ENCODE measurements at regions not wholly inside any gene's neighbourhood (a gene's known extent, or its start where the extent isn't known, plus 50 kb on each side); places are given as distances from the start of the nearest gene placed in this dataset.

DNA sequence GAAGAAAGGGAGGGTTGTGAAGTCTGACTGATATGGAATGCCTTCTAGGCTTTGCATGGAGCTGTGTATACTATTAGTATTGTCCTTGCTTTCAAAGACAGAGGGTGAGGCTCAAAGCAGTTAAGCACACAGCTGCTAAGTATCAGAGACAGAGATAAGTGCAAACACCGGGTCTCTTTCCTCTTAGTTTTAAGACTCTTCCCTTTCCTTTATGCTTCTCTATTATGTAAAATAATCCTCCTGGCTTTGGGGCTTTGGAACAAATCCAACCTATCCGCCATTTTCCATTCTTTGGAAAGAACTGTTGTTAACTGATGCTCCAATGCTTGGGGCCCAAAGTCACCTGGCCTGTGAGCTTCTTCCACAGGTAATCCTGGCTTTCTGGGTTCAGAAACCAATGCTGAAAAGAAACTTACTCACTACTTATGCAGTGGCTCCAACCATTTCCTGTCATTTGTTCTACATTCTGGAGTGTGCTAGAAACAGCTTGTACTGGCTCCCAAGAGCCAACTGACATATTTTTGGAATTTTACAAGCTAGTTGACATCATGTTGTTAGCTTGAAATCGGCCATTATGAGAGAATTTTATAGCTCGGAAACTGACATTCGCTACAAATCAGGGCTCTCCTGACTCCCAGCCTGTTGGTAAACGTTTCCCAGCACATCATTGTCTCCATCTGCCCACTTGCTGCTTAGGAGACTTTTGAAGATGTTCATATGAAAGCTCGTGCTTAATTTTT, 67.5 kb downstream of the DNTTIP2 start:
- Histone ChIP-seq H3K27ac (peak overlapping the region; percentile 45 to 69), H3K27me3 (no peaks in the 10 kb centered on the region), H3K9me3 (no peaks in the 10 kb centered on the region), H3K4me1 (no peaks in the 10 kb centered on the region), H3K4me3 (no peak overlapping the region), H3K36me3 (no peaks in the 10 kb centered on the region)
- intact Hi-C loops (cut with DNase I; ENCODE audit: low total_unique reads), result loop anchor here (10.0 kb wide), 1 partner anchor 177 kb away; no protein-coding TSS in a partner anchor
- TF ChIP-seq, protein P1, sequence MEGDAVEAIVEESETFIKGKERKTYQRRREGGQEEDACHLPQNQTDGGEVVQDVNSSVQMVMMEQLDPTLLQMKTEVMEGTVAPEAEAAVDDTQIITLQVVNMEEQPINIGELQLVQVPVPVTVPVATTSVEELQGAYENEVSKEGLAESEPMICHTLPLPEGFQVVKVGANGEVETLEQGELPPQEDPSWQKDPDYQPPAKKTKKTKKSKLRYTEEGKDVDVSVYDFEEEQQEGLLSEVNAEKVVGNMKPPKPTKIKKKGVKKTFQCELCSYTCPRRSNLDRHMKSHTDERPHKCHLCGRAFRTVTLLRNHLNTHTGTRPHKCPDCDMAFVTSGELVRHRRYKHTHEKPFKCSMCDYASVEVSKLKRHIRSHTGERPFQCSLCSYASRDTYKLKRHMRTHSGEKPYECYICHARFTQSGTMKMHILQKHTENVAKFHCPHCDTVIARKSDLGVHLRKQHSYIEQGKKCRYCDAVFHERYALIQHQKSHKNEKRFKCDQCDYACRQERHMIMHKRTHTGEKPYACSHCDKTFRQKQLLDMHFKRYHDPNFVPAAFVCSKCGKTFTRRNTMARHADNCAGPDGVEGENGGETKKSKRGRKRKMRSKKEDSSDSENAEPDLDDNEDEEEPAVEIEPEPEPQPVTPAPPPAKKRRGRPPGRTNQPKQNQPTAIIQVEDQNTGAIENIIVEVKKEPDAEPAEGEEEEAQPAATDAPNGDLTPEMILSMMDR (IDR thresholded peaks at IDR 0.05), result no peak
- TF ChIP-seq POLR2A (IDR thresholded peaks at IDR 0.05), result no peak
- no peak for DNase-seq

DNA sequence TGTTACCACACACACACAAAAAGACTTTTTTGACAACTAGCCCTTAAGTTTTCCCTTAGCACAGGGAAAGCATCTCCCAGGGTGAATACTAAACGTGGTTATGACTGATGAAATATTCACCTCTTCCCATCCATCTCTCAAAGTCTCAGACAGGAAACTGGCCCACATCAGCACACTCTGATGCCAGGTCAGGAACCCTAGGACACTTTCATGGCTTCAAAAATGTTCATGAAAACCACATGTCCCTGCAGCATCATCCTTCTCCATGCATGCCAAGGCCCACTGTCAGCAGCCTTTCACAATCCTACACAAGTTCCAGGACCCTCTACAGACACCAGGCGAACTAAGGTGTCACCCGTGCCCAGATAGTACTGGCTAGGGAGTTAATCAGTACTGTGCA, 68.7 kb downstream of the DNTTIP2 start:
- H3K27me3 ChIP-seq, result no peaks in the 10 kb centered on the region
- DNase-seq, result no peak
- intact Hi-C loops (cut with DNase I; ENCODE audit: low total_unique reads), result loop anchor here (10.0 kb wide), 1 partner anchor 176 kb away; no protein-coding TSS in a partner anchor
- H3K4me3 ChIP-seq, result no peak overlapping the region
- H3K36me3 ChIP-seq, result no peaks in the 10 kb centered on the region
- TF ChIP-seq, protein P1 (IDR thresholded peaks at IDR 0.05), result no peak
- TF ChIP-seq POLR2A (IDR thresholded peaks at IDR 0.05), result no peak
- no peaks in the 10 kb centered on the region for H3K9me3 ChIP-seq
- no peak overlapping the region for H3K27ac ChIP-seq
- H3K4me1 ChIP-seq, result no peaks in the 10 kb centered on the region

DNA sequence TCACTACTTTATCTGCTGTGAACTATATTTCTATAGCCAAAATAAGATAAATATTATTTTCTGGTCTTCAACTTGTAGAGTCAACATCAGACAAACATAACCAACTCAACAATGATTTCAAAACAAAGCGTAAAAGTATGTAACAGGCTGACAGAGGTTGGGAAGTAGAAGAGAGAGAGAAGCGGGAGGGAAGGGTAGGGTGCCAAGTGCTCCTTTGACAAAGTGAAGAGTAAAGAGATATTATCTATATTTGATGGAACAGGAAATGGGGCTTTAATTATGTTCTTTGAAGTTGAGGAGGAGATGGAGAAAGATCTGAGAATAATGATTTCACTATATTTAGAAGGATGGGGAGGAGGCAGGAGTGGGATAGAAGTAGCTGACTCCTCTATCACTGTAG, 70.1 kb downstream of the DNTTIP2 start:
- intact Hi-C loops (cut with DNase I; ENCODE audit: low total_unique reads), result no loop called here
- Histone ChIP-seq H3K36me3 (no peaks in the 10 kb centered on the region), H3K27me3 (no peaks in the 10 kb centered on the region), H3K4me1 (no peaks in the 10 kb centered on the region), H3K9me3 (no peaks in the 10 kb centered on the region), H3K4me3 (no peak overlapping the region), H3K27ac (no peak overlapping the region)
- no peak for DNase-seq
- TF ChIP-seq POLR2A (IDR thresholded peaks at IDR 0.05), result no peak
- TF ChIP-seq, protein P1 (IDR thresholded peaks at IDR 0.05), result no peak

DNA sequence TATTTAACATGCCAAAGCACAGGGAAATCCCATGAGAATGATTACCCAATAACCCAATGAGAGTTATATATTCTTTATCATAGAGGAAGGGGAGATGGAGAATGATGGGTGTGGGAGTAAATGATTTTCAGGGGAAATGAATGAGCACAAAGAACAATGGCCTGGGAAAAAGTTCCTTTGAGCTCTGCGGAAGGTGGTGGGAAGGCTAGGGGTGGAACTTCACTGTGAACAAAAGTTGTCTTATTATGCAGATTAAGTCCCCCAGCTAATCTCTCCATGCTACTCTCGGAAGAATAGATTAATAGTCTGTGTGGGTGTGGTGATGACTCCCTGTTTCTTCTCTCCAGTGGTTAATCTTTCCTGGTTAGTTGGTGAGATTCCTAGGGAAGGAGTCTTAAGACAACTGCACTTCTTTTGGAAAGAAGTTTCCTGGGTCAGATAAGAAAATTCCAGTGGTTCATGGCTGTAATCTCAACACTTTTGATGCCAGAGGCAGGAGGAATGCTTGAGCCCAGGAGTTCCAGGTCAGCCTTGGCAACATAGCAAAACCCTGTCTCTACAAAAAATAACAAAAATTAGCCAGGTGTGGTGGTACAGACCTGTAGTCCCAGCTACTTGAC, 71.6 kb downstream of the DNTTIP2 start:
- Histone ChIP-seq H3K27me3 (no peaks in the 10 kb centered on the region), H3K27ac (no peak overlapping the region), H3K9me3 (no peaks in the 10 kb centered on the region), H3K4me1 (no peaks in the 10 kb centered on the region), H3K36me3 (no peaks in the 10 kb centered on the region), H3K4me3 (no peak overlapping the region)
- intact Hi-C loops (cut with DNase I; ENCODE audit: low total_unique reads), result no loop called here
- no peak for DNase-seq
- TF ChIP-seq POLR2A (IDR thresholded peaks at IDR 0.05), result no peak
- TF ChIP-seq, protein P1 (IDR thresholded peaks at IDR 0.05), result no peak

DNA sequence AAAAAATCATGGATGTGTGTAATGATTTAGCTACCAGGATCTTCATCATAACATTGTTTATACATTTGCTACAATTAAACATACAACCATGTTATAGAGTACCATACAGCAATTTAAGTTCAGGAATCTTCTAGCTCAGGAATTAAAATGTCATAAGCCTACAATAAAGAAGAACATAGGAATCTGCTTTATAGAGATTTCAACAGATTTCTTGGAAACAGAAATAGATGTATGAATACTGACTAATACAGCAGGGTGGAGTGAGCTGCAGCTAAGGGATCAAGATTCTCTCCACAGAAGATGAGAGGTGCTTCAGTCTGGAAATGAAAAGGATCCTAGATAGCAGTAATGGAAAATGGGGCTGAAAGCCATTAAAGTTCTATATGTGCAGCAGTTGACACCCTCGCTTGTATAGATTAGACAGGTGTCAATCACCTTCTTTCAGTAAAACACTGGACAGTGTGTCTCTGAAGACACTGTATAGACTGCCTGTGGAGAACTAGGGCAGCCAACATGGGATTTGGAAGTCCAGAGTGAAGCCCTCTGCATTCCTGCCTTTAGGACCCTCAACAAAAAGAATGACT, 73.9 kb downstream of the DNTTIP2 start:
- TF ChIP-seq POLR2A (IDR thresholded peaks at IDR 0.05), result no peak
- TF ChIP-seq, protein P1 (IDR thresholded peaks at IDR 0.05), result no peak
- Histone ChIP-seq H3K9me3 (no peaks in the 10 kb centered on the region), H3K4me3 (no peak overlapping the region), H3K27ac (peak overlapping the region in 1 of 2 donors; percentile 10), H3K36me3 (no peaks in the 10 kb centered on the region), H3K4me1 (no peaks in the 10 kb centered on the region), H3K27me3 (no peaks in the 10 kb centered on the region)
- intact Hi-C loops (cut with DNase I; ENCODE audit: low total_unique reads), result no loop called here
- no peak for DNase-seq

Data from uterus (tissue), 3 donors.